Loucy (cell line): ENCODE measurements at regions not wholly inside any gene's neighbourhood (a gene's known extent, or its start where the extent isn't known, plus 50 kb on each side); places are given as distances from the start of the nearest gene placed in this dataset.

Experiments used
- H2AFZ ChIP-seq: fragments of 200-600 bp; sonication (generic); 2 replicates; pipeline ENCODE4 v1.6.0; 2016; ENCODE audit warnings: antibody characterized with exemption, mild to moderate bottlenecking, low read length, moderate library complexity
- H3F3A ChIP-seq: fragments of 200-600 bp; 2 replicates; pipeline ENCODE4 v1.6.0; 2016; ENCODE audit warnings: antibody characterized with exemption, low read depth, mild to moderate bottlenecking
- H3K27me3 ChIP-seq: fragments of 200-600 bp; sonication (generic); 2 replicates; pipeline ENCODE4 v1.6.1; 2014; ENCODE audit warnings: low read length, mild to moderate bottlenecking; ENCODE audit not compliant: insufficient read depth, poor library complexity, severe bottlenecking
- H3K36me3 ChIP-seq: fragments of 200-600 bp; sonication (generic); 2 replicates; pipeline ENCODE4 v1.6.1; 2016; ENCODE audit warnings: low read length; ENCODE audit not compliant: insufficient read depth
- H3K4me1 ChIP-seq: fragments of 200-600 bp; sonication (generic); 2 replicates; pipeline ENCODE4 v1.5.1; 2014; ENCODE audit warnings: low read length, mild to moderate bottlenecking; ENCODE audit not compliant: insufficient read depth, poor library complexity, severe bottlenecking
- H3K4me2 ChIP-seq: fragments of 200-600 bp; sonication (generic); 2 replicates; pipeline ENCODE4 v1.6.0; 2014; ENCODE audit warnings: antibody characterized with exemption, low read length, low read depth, mild to moderate bottlenecking; ENCODE audit not compliant: poor library complexity, severe bottlenecking
- H3K4me3 ChIP-seq: fragments of 200-600 bp; sonication (generic); 2 replicates; pipeline ENCODE4 v1.5.1; 2014; ENCODE audit warnings: low read length, mild to moderate bottlenecking, mixed read lengths; ENCODE audit not compliant: poor library complexity, severe bottlenecking
- H3K79me2 ChIP-seq: fragments of 200-600 bp; sonication (generic); 2 replicates; pipeline ENCODE4 v1.6.1; 2014; ENCODE audit warnings: low read length; ENCODE audit not compliant: insufficient read depth
- H3K9ac ChIP-seq: fragments of 200-600 bp; sonication (generic); 2 replicates; pipeline ENCODE4 v1.6.0; 2014; ENCODE audit warnings: mild to moderate bottlenecking, low read depth, low read length, moderate library complexity; ENCODE audit not compliant: poor library complexity, severe bottlenecking
- H3K9me2 ChIP-seq: fragments of 200-600 bp; sonication (generic); replicated peaks from 2 replicates; pipeline ENCODE4 v1.6.1; 2016; ENCODE audit warnings: low read depth, low read length, mixed read lengths
- H3K9me3 ChIP-seq: fragments of 200-600 bp; sonication (generic); 2 replicates; pipeline ENCODE4 v1.6.1; 2014; ENCODE audit warnings: mild to moderate bottlenecking, antibody characterized with exemption, low read length, low read depth; ENCODE audit not compliant: insufficient read depth
- H4K20me1 ChIP-seq: fragments of 200-600 bp; sonication (generic); 2 replicates; pipeline ENCODE4 v1.6.0; 2014; ENCODE audit warnings: antibody characterized with exemption, low read length, mild to moderate bottlenecking; ENCODE audit not compliant: insufficient read depth, poor library complexity, severe bottlenecking
- EZH2phosphoT487 ChIP-seq: fragments of 200-600 bp; IDR thresholded peaks from 2 replicates; pipeline ENCODE4 v1.6.1; 2018; ENCODE audit warnings: antibody characterized with exemption, mild to moderate bottlenecking, moderate library complexity, borderline replicate concordance
- TF ChIP-seq, protein P1 (sequence below): fragments of 200-600 bp; sonication (generic); conservative IDR thresholded peaks from 2 replicates; pipeline ENCODE4 v1.5.1; 2014; ENCODE audit warnings: mild to moderate bottlenecking, antibody characterized with exemption, low read length

DNA sequence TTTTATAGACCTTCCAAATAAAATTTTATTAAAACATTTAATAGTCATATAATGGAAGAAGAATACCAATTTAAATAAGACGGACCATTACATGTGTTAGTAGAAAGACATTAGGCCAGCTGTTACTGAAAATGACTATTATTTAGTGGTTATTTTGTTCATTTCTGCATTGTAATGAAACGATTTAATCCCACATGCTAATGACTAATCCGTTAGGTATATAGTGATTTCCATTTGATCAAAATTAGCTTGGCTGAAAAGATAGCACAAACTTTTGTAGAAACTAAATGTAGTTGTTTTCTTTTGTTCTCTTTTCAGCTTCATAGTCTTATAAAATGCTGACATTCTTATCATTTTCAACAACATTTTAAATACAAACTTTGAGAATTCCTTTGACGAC is 556.1 kb upstream of the TENM3 start:
- Histone ChIP-seq H3K79me2 (no peaks in the 10 kb centered on the region), H3K4me3 (no peak overlapping the region), H3K27me3 (no peaks in the 10 kb centered on the region), H3K9me3 (no peaks in the 10 kb centered on the region), H3F3A (no peaks in the 10 kb centered on the region), H3K9me2 (no peaks in the 10 kb centered on the region), H3K4me2 (no peak overlapping the region), H4K20me1 (no peaks in the 10 kb centered on the region), H3K9ac (no peak overlapping the region), H3K36me3 (no peaks in the 10 kb centered on the region), H3K4me1 (no peaks in the 10 kb centered on the region), H2AFZ (no peak overlapping the region)
- TF ChIP-seq EZH2phosphoT487 = no peak
- TF ChIP-seq, protein P1, sequence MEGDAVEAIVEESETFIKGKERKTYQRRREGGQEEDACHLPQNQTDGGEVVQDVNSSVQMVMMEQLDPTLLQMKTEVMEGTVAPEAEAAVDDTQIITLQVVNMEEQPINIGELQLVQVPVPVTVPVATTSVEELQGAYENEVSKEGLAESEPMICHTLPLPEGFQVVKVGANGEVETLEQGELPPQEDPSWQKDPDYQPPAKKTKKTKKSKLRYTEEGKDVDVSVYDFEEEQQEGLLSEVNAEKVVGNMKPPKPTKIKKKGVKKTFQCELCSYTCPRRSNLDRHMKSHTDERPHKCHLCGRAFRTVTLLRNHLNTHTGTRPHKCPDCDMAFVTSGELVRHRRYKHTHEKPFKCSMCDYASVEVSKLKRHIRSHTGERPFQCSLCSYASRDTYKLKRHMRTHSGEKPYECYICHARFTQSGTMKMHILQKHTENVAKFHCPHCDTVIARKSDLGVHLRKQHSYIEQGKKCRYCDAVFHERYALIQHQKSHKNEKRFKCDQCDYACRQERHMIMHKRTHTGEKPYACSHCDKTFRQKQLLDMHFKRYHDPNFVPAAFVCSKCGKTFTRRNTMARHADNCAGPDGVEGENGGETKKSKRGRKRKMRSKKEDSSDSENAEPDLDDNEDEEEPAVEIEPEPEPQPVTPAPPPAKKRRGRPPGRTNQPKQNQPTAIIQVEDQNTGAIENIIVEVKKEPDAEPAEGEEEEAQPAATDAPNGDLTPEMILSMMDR = no peak

DNA sequence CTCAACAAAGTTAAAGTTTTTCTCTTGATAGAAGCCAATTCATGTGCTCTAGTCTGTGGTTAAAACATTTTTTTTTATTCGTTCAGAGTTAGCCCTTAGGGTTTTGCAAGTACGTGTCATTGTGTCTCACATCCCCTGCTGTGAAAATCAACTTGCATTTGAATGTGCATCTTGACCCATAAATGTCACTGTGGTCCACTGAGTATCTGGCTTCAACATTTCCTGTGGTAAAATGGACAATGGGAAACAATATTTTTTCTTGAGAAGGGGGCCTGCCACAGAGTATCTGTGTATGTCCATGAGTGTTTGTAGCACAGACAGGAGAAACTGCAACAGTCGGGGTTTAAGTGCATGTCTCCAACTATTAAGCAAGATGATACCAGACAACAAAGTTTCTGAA is 554.8 kb upstream of the TENM3 start:
- Histone ChIP-seq H3K9ac (no peak overlapping the region), H3K4me3 (no peak overlapping the region), H2AFZ (no peak overlapping the region), H3K79me2 (no peaks in the 10 kb centered on the region), H3K9me3 (no peaks in the 10 kb centered on the region), H3K9me2 (no peaks in the 10 kb centered on the region), H3K4me1 (no peaks in the 10 kb centered on the region), H3K4me2 (no peak overlapping the region), H3K36me3 (no peaks in the 10 kb centered on the region), H3F3A (no peaks in the 10 kb centered on the region), H4K20me1 (no peaks in the 10 kb centered on the region), H3K27me3 (no peaks in the 10 kb centered on the region)
- TF ChIP-seq, protein P1 = no peak
- TF ChIP-seq EZH2phosphoT487 = no peak

DNA sequence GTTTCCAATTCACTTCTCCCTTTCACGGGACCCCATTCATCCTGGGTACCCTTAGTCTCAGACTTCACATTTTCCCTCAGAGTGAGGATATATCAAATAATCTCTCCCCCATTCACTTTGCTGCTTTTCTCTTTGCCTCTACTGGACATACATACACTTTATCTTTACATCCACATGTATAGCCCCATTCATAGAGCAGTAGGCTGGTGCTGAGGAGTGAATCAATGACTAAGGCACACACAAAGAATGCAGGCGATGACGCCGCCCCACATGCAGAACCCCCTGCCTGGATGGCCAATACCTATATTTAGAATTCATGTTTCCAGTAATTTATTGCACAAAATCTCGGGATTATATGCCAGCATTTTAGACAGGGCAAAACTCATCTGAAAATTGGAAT is 554.3 kb upstream of the TENM3 start:
- Histone ChIP-seq H3K9ac (no peak overlapping the region), H3K27me3 (no peaks in the 10 kb centered on the region), H3K9me2 (no peaks in the 10 kb centered on the region), H3F3A (no peaks in the 10 kb centered on the region), H3K4me2 (no peak overlapping the region), H3K4me3 (no peak overlapping the region), H3K79me2 (no peaks in the 10 kb centered on the region), H3K4me1 (no peaks in the 10 kb centered on the region), H3K36me3 (no peaks in the 10 kb centered on the region), H4K20me1 (no peaks in the 10 kb centered on the region), H3K9me3 (no peaks in the 10 kb centered on the region), H2AFZ (no peak overlapping the region)
- TF ChIP-seq EZH2phosphoT487 = no peak
- TF ChIP-seq, protein P1 = no peak
